OCI-LY1 (cell line): ENCODE measurements at regions not wholly inside any gene's neighbourhood (a gene's known extent, or its start where the extent isn't known, plus 50 kb on each side); places are given as distances from the start of the nearest gene placed in this dataset.

Experiments used
- EZH2 ChIP-seq: fragments of 200-600 bp; sonication (generic), shearing (Covaris generic); IDR thresholded peaks from 2 replicates; pipeline ENCODE4 v1.8.0; 2017; ENCODE audit warnings: borderline replicate concordance, mixed run types, mild to moderate bottlenecking, antibody characterized with exemption, low read length, moderate library complexity, mixed read lengths
- TF ChIP-seq, protein P1 (sequence below): fragments of 200-600 bp; sonication (generic), shearing (Covaris generic); IDR thresholded peaks from 2 replicates; pipeline ENCODE4 v1.5.1; 2017; ENCODE audit warnings: mild to moderate bottlenecking, antibody characterized with exemption, low read length, moderate library complexity, mixed read lengths

DNA sequence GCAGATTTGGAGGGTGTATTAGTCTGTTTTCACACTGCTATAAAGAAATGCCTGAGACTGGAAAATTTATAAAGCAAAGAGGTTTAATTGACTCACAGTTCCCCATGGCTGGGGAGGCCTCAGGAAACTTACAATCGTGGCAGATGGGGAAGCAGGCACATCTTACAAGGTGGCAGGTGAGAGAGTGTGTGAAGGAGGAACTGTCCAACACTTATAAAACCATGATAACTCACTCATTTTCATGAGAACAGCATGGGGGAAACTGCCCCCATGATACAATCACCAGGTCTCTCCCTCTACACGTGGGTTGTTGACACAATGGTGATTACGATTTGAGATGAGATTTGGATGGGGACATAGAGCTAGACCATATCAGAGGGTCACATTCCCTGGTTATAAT, 195.6 kb downstream of the RGS9 start:
- TF ChIP-seq, protein P1, sequence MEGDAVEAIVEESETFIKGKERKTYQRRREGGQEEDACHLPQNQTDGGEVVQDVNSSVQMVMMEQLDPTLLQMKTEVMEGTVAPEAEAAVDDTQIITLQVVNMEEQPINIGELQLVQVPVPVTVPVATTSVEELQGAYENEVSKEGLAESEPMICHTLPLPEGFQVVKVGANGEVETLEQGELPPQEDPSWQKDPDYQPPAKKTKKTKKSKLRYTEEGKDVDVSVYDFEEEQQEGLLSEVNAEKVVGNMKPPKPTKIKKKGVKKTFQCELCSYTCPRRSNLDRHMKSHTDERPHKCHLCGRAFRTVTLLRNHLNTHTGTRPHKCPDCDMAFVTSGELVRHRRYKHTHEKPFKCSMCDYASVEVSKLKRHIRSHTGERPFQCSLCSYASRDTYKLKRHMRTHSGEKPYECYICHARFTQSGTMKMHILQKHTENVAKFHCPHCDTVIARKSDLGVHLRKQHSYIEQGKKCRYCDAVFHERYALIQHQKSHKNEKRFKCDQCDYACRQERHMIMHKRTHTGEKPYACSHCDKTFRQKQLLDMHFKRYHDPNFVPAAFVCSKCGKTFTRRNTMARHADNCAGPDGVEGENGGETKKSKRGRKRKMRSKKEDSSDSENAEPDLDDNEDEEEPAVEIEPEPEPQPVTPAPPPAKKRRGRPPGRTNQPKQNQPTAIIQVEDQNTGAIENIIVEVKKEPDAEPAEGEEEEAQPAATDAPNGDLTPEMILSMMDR: no peak
- no peak for TF ChIP-seq EZH2
